ENCODE measurements at regions not wholly inside any gene's neighbourhood (a gene's known extent, or its start where the extent isn't known, plus 50 kb on each side); places are given as distances from the start of the nearest gene placed in this dataset.

- Histone ChIP-seq H3K4me2 (no peak overlapping the region), H3K4me3 (no peak overlapping the region), H3K27ac (no peak overlapping the region), H3K9me3 (no peaks in the 10 kb centered on the region), H3K4me1 (no peaks in the 10 kb centered on the region)
- 0% methylated on average over 1 of the region's 1 CpG for WGBS (ENCODE audit: missing lambda C conversion rate)
- TF ChIP-seq CHD2 (IDR thresholded peaks at IDR 0.05; ENCODE audit: low read length, partially characterized antibody) = no peak
- TF ChIP-seq SMC3 (IDR thresholded peaks at IDR 0.05) = no peak
- no peak for TF ChIP-seq SREBF2 (IDR thresholded peaks at IDR 0.05)
- no peak for TF ChIP-seq POLR2AphosphoS2 (conservative IDR thresholded peaks at IDR 0.05; ENCODE audit: low read length)
- no peak for TF ChIP-seq ATOH8 (CRISPR knock-in tag; IDR thresholded peaks at IDR 0.05; ENCODE audit: low read depth)
- no peak for TF ChIP-seq MYC (IDR thresholded peaks at IDR 0.05; ENCODE audit: borderline replicate concordance, low read length)
- no peak for DNase-seq (ENCODE audit: low read depth in 1 of 2, low spot score in 1 of 2)
- no peak for ATAC-seq
- CTCF ChIA-PET = no interaction called here
- FAIRE-seq = no peak
- POLR2A ChIA-PET = no interaction called here
Measured at GRCh38 chr2:84175340-84175739, 283.7 kb downstream of the SUCLG1 start.

- H3K4me1 ChIP-seq = no peaks in the 10 kb centered on the region
- POLR2A ChIA-PET = no interaction called here
- H3K4me2 ChIP-seq = no peak overlapping the region
- CTCF ChIA-PET = no interaction called here
- DNase-seq (ENCODE audit: low read depth in 1 of 2, low spot score in 1 of 2) (no peak), ATAC-seq (no peak), FAIRE-seq (no peak)
- WGBS (ENCODE audit: missing lambda C conversion rate) = 31% methylated on average over 1 of the region's 1 CpG
- no peak overlapping the region for H3K27ac ChIP-seq
- H3K9me3 ChIP-seq = no peaks in the 10 kb centered on the region
- TF ChIP-seq CHD4 (IDR thresholded peaks at IDR 0.05; ENCODE audit: borderline replicate concordance) = no peak
- TF ChIP-seq JUNB (IDR thresholded peaks at IDR 0.05) = no peak
- no peak for TF ChIP-seq MAFK (IDR thresholded peaks at IDR 0.05; ENCODE audit: partially characterized antibody)
- TF ChIP-seq HES2 (IDR thresholded peaks at IDR 0.05) = no peak
- no peak for TF ChIP-seq MYC (IDR thresholded peaks at IDR 0.05; ENCODE audit: borderline replicate concordance, low read length)
- no peak for TF ChIP-seq RFX5 (IDR thresholded peaks at IDR 0.05)
- TF ChIP-seq HOXA7 (CRISPR knock-in tag; IDR thresholded peaks at IDR 0.05) = no peak
- TF ChIP-seq FOSL2 (IDR thresholded peaks at IDR 0.05) = no peak
- TF ChIP-seq FOSL2 (CRISPR knock-in tag; IDR thresholded peaks at IDR 0.05) = no peak
- TF ChIP-seq CBX2 (IDR thresholded peaks at IDR 0.05; ENCODE audit: borderline replicate concordance, low read depth) = no peak
- TF ChIP-seq ZSCAN20 (CRISPR knock-in tag; IDR thresholded peaks at IDR 0.05) = no peak
- TF ChIP-seq BHLHE40 (IDR thresholded peaks at IDR 0.05; ENCODE audit: low read depth, low read length) = no peak
- no peak for TF ChIP-seq RAD21 (conservative IDR thresholded peaks at IDR 0.05 in 1 of 2, IDR thresholded peaks at IDR 0.05 in 1 of 2)
- no peak for TF ChIP-seq ZNF302 (CRISPR knock-in tag; IDR thresholded peaks at IDR 0.05)
- TF ChIP-seq JUN (IDR thresholded peaks at IDR 0.05) = no peak
- TF ChIP-seq HDAC2 (IDR thresholded peaks at IDR 0.05) = no peak
- H3K4me3 ChIP-seq = no peak overlapping the region
Measured at GRCh38 chr2:84173041-84173440, 286.0 kb downstream of the SUCLG1 start.

- DNase-seq (ENCODE audit: low read depth in 1 of 2, low spot score in 1 of 2) (no peak), ATAC-seq (no peak), FAIRE-seq (no peak)
- TF ChIP-seq KDM5A (IDR thresholded peaks at IDR 0.05) (no peak), MAFK (IDR thresholded peaks at IDR 0.05; ENCODE audit: partially characterized antibody) (peak; percentile 39)
- no peaks in the 10 kb centered on the region for H3K4me1 ChIP-seq
- 5% methylated on average over 1 of the region's 1 CpG for WGBS (ENCODE audit: missing lambda C conversion rate)
- H3K4me2 ChIP-seq = no peak overlapping the region
- H3K9me3 ChIP-seq = no peaks in the 10 kb centered on the region
- no peak overlapping the region for H3K4me3 ChIP-seq
- ChIA-PET CTCF (no interaction called here), POLR2A (no interaction called here)
- no peak overlapping the region for H3K27ac ChIP-seq
Measured at GRCh38 chr2:84170979-84171378, 288.1 kb downstream of the SUCLG1 start.

- WGBS (ENCODE audit: missing lambda C conversion rate) = 7% methylated on average over 2 of the region's 2 CpGs
- ATAC-seq (no peak), FAIRE-seq (no peak), DNase-seq (ENCODE audit: low read depth in 1 of 2, low spot score in 1 of 2) (no peak)
- no peak overlapping the region for H3K4me3 ChIP-seq
- CTCF ChIA-PET = no interaction called here
- H3K27ac ChIP-seq = no peak overlapping the region
- no peak overlapping the region for H3K4me2 ChIP-seq
- no peaks in the 10 kb centered on the region for H3K9me3 ChIP-seq
- no peaks in the 10 kb centered on the region for H3K4me1 ChIP-seq
- POLR2A ChIA-PET = no interaction called here
- TF ChIP-seq RARB (CRISPR knock-in tag; IDR thresholded peaks at IDR 0.05) (no peak), PHF8 (IDR thresholded peaks at IDR 0.05; ENCODE audit: borderline replicate concordance, low read depth) (no peak), ESRRA (IDR thresholded peaks at IDR 0.05; ENCODE audit: borderline replicate concordance, low read length) (no peak), REST (IDR thresholded peaks at IDR 0.05) (no peak), GATA3 (IDR thresholded peaks at IDR 0.05; ENCODE audit: borderline replicate concordance) (no peak), RFX5 (IDR thresholded peaks at IDR 0.05) (no peak), NFE2L2 (conservative IDR thresholded peaks at IDR 0.05; ENCODE audit: low read length) (no peak), E2F6 (IDR thresholded peaks at IDR 0.05; ENCODE audit: borderline replicate concordance, low read depth) (no peak), TFCP2L1 (CRISPR knock-in tag; IDR thresholded peaks at IDR 0.05) (no peak), FOSB (CRISPR knock-in tag; IDR thresholded peaks at IDR 0.05) (no peak)
Measured at GRCh38 chr2:84169871-84170270, 289.2 kb downstream of the SUCLG1 start.
